GM21786 (cell line): ENCODE measurements at regions not wholly inside any gene's neighbourhood (a gene's known extent, or its start where the extent isn't known, plus 50 kb on each side); places are given as distances from the start of the nearest gene placed in this dataset.
"Not testable (repeated sequence)": the region's sequence is repeated elsewhere in the genome, so short reads cannot be mapped to it uniquely, and the experiment has no call there.

Experiments used
- ATAC-seq: cut with Tn5 transposase; IDR thresholded peaks from one replicate; pipeline ENCODE4 v1.9.1; 2021; ENCODE audit not compliant: unreplicated experiment

DNA sequence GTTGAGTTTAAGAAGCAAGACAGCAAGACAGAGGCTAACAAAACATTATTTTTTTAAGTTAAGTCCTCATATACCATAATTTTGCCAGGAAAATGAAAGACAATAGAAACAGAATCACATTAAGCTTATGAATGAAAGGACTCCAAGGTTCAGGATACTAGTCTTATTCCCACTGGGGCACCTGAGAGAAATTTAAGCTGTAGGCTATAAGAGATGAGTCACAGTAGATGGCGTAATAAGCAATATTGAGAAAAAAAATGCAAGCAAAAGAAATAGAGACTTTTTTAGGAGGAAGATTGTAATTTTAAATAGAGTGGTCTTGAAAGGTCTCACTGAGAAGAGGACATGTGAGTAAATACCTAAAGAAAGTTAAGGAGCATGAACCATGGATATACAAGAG, 57.1 kb upstream of the KIF2B start:
- ATAC-seq = no peak

DNA sequence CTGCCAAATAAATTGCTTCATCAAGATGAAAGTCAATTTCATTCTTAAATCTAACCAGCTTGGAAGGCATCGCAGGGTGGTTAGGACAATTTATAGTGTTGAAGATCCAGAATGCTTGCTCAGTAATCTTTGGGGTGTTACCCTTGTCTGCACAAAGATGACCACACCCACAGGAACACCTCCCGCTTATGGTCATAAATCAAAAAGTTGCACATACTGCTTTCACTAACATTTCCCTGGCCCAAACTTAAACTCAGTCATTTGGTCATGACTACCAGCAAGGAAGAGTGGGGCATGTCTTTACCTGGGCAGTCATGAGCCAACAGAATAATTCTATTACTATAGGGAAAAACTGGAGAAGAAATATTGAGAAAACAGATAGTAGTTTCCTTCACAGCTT, 57.6 kb upstream of the KIF2B start:
- ATAC-seq = no peak

DNA sequence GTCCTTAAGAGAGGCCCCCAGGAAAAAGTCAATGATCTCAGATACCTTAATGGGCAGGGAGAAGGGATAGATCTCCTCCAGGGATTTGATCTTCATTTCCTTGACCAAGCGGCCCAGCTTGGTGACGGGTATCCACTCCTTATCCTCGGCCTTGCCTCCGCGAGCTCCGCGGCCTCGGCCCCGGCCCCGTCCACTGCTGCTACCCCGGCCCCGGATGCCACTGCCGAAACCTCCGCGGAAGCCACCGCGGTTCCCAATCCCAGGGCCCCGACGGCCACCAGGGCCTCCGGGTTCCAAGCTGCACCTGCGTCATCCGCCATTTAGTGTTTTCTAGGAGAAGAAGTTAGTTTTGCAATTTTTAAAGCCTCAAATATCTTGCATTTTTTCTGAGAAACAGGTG, 65.2 kb upstream of the KIF2B start:
- ATAC-seq = no peak

DNA sequence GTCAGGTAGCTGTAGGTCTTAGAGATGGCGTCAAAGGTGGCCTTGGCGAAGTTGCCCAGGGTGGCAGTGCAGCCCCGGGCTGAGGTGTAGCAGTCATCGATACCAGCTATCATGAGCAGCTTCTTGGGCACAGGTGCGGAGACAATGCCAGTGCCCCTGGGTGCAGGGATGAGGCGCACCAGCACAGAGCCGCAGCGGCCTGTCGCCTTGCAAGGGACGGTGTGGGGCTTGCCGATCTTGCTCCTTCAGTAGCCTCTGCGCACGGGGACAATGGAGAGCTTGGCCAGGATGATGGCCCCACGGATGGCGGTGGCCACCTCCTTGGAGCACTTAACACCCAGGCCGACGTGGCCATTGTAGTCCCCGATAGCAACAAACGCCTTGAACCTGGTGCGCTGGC, 65.6 kb upstream of the KIF2B start:
- not testable (repeated sequence) for ATAC-seq

DNA sequence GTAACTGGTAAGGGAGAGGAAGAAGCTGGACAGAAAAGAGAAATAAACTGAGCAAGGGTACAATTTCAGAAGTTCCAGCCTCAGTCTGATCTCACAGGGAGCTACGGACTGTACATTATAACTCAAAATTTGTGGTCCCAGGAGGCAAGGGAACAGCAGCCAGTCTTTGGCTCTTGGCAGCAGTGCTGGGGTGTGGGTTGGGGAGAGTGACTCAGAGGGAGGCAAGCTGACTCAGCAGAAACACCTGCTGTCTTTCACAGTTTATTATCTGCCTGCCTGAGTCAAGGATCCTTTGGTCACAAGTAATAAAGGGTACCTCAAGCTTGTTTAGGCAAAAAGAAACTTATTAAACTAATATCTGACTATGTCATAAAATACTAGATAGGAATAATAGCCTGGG, 73.5 kb upstream of the KIF2B start:
- no peak for ATAC-seq

DNA sequence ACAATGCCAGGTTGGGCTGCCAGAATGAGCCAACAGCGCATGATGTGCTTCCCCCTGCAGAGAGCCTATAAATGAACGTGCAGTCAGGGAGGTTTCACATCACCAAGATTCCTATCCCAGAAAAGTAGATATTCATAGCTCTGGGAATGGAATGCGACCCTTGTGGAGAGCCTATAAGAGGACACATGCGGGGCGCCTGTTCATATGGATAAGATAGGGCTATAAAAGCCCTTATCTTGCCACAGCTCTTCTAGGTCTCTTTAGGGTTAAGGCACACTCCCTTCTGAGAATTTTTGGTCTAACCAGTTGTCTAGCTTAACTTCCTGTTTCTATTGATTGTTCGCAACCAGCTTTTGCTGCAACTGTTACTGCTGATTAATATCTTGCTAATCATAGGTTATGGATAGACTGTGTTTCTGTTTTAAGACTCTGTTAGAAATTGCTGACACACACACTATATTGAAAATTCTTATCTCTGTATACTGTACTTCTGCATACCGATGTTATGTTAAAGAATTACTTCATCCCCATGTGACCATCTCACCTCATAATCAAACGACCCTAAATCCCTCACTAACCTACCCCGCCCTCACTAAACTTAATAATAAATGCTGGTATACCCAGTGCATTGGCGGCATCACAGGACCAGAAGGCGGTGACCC, 74.4 kb upstream of the KIF2B start:
- ATAC-seq = not testable (repeated sequence)

DNA sequence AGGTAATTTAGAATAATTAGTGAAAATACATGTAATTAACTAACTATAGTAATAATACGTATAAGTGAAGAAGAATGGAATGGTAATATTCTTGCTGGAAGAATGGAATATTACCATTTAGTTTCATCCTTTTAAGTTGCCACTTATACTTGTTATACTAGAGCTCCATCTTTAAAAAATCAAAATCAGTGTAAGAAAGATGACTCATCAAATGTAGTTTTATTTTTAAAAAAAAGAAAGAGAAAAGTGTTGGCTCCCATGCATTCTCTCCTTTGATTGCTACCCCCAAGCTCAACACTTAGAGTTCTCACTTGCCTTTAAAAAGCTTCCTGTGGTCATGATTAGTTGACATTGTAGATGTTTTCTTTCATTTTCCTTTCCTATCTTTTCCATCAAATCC, 82.4 kb upstream of the KIF2B start:
- ATAC-seq = no peak

DNA sequence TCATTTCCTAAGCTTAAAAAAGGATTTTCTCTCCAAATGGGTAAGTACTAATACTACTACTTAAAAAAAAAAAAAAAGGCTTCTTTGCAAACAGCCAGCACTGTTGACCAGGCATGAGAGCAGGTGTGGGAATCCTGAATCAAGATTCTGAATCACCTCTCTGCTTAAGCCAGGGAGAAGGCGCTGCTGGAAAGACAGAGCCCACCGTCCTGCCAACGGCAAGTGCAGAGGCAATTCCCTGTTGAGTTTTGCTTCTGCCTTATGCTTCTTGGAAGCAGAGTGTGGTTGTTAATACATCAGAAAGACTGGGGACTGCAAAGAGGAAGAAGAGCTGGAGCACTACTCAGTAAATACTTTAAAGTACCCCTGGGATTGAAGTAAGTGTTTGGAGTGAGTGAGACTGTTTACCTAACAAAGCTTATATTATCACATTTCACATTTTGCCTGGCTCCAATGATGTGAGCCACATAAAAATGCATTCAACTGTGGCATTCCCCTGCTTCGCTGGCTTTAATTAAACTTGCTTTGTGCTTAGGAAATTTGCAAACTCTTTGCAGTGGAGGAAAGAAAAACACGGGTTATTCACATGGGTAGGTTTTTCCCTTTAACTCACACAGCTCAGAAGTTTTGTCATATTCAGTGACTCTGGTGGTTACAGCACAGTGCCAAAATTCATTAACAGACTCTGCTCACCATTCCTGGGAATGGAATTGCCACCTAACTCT, 86.0 kb upstream of the KIF2B start:
- ATAC-seq = no peak

DNA sequence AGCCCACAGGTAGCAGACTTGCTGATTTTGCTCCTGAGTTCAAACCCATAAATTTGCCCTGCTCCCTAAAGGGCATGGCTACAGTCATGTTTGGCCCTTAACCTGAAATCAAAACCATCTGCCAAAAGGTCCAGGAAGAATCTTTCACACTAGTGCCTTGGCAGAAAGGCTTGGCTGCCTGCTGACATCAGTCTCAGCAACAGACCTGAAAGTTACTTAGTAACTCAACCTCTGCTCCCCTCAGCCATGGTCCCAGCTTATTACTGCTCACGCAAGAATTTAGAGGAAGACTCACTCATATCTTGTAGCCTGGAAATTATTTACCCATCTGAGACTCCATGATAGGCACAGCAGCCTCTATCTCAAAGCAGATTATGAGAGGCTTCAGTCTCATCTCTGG, 98.0 kb upstream of the KIF2B start:
- no peak for ATAC-seq

DNA sequence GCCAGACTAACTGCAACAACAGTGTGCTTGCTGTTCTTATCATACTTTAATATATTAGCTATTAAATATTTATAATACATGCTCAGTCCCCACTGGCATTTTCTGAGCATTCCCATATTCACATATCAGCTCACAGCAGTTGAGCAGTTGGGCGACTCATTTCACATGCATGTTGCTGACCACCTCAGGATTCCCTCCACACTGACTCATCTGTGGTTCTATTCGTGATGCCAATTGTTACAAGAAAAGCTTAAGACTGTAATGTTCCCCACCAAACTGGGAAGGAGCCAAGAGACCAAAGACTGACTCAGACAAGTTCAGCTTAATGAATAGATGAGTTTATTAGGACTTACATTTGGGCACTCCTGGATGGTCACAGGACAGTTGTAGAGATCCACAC, 100.3 kb upstream of the KIF2B start:
- no peak for ATAC-seq

DNA sequence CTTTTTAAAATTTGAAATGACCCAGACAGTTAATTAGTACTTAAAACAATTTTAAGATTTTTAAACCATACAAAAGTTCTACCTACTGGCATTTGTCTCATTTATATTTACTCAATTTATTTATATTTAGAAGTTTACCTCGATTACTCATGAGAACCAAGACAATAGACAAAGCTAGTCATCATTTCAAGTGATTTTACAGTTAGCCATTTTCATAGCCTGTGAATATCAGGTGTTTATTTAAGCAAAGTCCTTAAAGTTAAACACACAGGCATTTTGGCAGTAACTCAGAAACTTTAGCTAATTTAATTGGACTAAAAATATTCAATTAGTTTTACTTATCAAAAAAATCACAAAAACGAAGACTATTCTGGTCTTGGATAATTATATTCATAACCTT, 101.6 kb upstream of the KIF2B start:
- no peak for ATAC-seq

DNA sequence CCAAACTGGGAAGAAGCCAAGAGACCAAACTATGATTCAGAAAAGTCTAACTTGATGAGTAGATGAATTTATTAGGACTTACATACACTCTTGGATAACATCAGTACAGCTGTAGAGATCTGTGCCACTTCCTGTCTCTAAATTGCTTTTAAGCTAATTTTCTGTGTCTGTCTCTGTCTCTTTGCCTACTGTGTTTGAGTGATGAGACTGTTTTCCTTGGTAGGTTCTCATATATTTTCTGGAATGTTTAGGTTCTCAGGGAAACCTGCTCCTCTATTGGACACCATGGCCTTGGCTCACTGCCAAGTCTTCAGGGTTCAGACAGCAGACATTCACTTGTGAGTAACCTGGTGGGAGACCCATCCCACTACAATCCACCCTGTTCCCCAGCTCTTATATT, 103.5 kb upstream of the KIF2B start:
- ATAC-seq = no peak

DNA sequence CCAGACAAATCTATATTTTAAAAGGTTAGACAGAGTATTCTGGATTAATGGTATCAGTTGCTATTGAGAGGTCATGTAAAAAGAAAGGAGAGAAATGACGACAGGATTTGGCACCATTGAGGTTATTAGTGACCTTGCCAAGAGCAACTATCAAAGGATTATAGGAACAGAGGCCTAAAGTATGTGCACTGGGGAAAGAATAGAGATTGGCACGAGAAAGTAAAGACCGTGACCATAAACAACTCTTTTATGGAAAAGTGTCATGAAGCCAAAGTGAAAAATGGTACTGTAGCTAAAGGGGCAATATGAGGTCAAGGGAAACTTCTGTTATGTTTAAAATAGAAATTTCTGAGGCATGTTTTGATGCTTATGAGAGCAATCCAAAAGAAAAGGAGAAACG, 115.2 kb upstream of the KIF2B start:
- no peak for ATAC-seq

DNA sequence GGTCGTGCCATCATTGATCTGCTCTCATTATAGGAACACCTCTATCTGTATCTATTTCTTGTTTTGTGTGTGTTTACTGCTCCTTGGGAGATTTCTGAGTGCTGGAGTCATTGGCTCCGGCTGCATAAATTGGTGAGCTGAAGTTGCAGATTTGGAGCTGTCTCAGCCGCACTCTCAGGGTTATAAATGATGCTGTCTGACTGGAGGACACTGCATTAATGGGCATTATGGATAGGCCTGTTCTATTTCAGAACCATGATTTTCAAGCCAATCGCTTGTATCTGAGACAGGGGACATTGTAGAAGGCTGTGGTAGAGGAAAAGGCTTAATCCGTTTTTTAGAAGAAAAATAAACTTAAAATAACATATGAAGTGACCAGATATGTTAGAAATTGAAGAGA, 126.4 kb upstream of the KIF2B start:
- no peak for ATAC-seq

DNA sequence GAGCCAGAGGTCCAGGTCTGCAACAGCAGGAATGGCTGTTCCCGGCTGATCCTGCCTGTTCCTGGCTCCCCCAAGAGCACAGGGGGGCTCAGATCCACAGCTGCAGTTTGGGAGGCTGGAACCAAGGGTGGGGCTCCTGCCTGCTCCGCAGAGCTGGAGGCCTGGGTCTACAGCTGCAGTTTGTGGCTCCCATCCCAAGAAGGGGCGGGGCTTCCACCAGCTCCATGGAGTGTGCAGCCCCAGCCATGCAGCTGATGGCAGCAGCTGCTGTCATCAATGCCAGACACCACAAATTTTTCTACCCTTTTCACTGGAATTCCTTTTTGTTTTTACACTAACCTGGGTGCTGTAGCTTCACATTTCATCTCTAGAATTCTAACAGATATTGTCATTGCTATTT, 135.4 kb upstream of the KIF2B start:
- no peak for ATAC-seq

DNA sequence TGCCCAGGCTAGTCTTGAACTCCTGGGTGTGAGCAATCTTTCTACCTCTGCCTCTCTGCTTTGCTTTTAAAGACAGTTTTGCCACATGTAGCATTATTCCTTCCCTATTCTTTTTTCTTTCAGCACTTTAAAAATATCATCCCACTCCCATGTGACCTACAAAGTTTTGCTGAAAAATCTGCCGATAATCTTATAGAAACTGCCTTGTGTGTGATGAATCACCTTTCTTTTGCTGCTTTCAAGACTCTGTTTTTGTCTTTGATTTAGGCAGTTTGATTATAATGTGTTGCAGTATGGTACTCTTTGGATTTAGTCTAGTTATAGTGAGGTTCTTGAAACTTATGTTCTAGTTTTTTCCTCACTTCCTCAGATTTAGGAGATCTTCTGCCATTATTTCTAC, 142.0 kb upstream of the KIF2B start:
- ATAC-seq = no peak

DNA sequence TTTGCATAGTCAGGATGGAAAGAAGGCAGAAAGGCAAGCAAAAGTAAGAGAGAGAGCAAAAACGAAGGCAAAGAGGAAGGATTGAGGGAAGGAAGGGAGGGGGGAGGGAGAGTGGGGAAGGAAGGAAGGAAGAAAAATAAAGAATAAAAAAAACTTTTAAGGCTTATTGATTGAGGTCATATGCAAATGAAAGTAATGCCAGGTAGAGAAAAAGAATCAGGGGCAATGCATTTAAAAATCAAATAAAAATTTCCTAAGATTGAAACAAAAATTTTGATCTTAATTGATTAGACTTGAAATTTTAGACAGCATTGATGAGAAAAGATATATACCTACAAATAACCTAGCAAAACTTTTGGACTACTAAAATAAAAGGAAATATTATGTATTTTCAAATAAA, 153.9 kb upstream of the KIF2B start:
- ATAC-seq = no peak

DNA sequence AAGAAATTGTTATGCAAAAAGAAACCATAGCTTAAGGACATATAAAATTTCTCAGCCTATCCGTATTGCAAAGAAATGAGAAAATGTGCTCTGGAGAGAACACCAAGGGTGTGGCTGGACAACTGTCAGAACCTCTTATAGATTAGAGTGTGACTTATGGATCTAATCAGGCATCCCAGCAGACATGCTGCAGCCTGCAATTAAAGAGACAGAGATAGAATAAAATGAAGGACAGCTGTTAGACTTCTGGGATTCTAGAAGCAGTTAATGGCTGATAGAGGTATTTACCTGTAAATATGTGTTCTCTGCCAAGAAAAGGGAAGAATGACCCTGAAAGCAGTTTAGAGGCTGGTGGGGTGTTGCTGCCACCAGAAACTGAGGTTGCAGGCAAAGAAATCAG, 160.1 kb upstream of the KIF2B start:
- no peak for ATAC-seq

DNA sequence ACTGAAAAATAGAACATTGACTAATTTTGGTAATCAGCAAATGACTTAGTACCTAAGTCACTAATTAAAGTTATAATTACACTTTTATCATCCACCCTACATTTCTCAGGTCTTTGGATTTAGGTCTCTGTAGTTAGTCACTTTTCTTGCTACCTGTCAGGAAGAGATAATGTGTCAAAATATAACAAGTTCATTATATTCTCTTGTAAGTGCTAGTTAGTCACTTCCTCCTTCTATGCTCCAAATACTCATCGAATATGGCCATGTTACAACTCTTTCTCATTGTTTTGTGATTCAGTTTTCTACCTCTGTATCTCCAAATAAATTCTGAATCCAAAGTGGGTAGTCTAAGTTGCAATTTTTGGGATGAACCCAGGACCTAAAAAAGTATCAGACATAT, 163.5 kb upstream of the KIF2B start:
- ATAC-seq = no peak

DNA sequence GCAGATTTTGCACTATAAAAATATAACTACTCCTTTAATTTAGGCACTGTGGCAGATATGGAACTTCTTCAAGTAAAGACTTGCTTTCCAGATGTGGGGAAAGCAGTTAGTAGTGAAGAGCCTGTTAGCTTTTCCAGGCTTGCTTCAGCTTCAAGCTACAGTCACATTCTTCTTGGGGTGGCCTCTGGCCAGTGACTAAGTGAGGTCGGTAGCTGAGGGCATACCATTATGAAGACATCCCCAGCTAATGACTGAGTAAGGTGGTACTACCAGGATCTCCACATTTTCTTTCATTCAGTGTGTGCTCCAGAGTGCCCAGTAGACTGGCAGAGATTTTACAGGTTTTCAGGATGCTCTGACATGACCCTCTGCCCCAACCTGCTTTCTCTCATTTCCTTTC, 167.1 kb upstream of the KIF2B start:
- ATAC-seq = no peak

DNA sequence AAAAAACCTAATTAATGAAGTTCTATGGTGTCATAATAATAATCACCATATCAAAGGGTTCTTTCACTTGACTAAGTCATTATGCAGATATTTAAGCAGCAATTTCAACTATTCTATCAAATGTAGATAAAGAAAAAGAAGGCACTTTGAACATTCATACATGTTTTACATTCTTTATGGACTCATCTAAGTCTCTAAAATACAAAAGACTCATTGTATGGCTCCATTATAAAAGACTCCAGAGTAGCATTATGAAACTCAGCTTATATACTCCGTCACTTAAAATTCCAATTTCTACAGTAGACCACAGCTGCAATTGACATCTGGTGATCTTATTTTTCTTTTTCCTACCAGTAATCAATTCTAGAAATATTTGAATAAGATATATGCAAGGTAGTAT, 173.5 kb upstream of the KIF2B start:
- ATAC-seq = no peak

DNA sequence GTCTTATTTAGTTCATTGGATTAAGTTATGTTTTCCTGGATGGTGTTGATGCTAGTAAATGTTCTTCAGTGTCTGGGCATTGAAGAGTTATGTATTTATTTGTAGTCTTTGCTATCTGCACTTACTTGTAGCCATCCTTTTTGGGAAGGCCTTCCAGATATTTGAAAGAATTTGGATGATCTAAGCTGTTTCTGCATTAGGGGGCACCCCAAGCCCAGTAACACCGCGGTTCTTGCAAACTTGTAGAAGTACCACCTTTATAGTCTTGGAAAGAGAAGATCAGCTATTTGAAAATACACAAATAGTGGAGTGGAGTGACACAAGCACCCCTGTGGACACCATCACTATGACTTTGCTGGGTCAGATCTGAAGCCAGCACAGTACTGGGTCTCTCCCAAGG, 175.9 kb upstream of the KIF2B start:
- no peak for ATAC-seq

DNA sequence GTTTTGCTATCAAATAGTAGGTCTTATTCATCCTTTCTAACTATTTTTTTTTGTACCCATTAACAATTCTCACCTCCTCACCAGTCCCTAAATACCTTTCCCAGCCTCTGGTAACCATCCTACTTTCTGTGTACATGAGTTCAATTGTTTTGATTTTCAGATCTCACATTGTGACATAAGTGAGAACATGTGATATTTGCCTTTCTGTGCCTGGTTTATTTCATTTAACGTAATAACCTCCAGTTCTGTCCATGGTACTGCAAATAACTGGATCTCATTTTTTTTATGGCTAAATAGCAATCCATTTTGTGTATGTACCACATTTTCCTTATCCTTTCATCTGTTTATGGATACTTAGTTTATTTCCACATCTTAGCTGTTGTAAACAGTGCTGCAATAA, 181.9 kb upstream of the KIF2B start:
- ATAC-seq = no peak
